Sigmoid colon (tissue), 6 donors: ENCODE measurements at regions not wholly inside any gene's neighbourhood (a gene's known extent, or its start where the extent isn't known, plus 50 kb on each side); places are given as distances from the start of the nearest gene placed in this dataset.

Experiments
- DNase-seq: peaks from one replicate; pipeline ENCODE4 v3.0.0-alpha.2; 2019
- H3K27ac ChIP-seq, 4 donors: fragments of 200-600 bp; sonication (generic); one replicate each; pipeline ENCODE4 v1.5.1; 2016 to 2019; ENCODE audit warnings: mild to moderate bottlenecking in 1 of 4
- H3K27me3 ChIP-seq, 3 donors: fragments of 200-600 bp; sonication (generic); one replicate each; pipeline ENCODE4 v1.5.1; 2019; ENCODE audit warnings: mild to moderate bottlenecking in 1 of 3
- H3K36me3 ChIP-seq, 4 donors: fragments of 200-600 bp; sonication (generic); one replicate each; pipeline ENCODE4 v1.5.1; 2016 to 2019
- H3K4me1 ChIP-seq, 4 donors: fragments of 200-600 bp; sonication (generic); one replicate each; pipeline ENCODE4 v1.5.1; 2017 to 2019
- H3K4me3 ChIP-seq, 4 donors: fragments of 200-600 bp; sonication (generic); one replicate each; pipeline ENCODE4 v1.5.1; 2017 to 2019; ENCODE audit warnings: mild to moderate bottlenecking in 2 of 4, moderate library complexity in 1 of 4
- H3K9me3 ChIP-seq, 4 donors: fragments of 200-600 bp in 3 of 4; sonication (generic) in 3 of 4; one replicate each; pipeline versions ENCODE4 v1.5.1 to v1.6.1; 2013 to 2019
- EP300 ChIP-seq, 4 donors: sonication (generic); formaldehyde crosslinking; IDR thresholded peaks; one replicate each; pipeline ENCODE4 v1.6.1; 2017; ENCODE audit warnings: antibody characterized with exemption in 4 of 4
- POLR2A ChIP-seq, 2 donors: fragments of 450-650 bp; IDR thresholded peaks; one replicate each; pipeline ENCODE4 v1.6.1; 2016; ENCODE audit warnings: antibody characterized with exemption in 2 of 2, mild to moderate bottlenecking in 2 of 2, moderate library complexity in 2 of 2
- POLR2AphosphoS5 ChIP-seq, 4 donors: sonication (generic); formaldehyde crosslinking; IDR thresholded peaks; one replicate each; pipeline ENCODE4 v1.6.1; 2017; ENCODE audit warnings: antibody characterized with exemption in 4 of 4
- WGBS, 2 donors: extraction: QIAGEN DNeasy Blood & Tissue Kit; methylation state at CpG; one replicate each; pipeline ENCODE4 v1.1.7; 2013; 5-methylcytosine and 5-hydroxymethylcytosine counted together
- intact Hi-C: fragments of 100-400 bp; cut with DNase I; formaldehyde crosslinking; loops from one replicate; pipeline ENCODE4 v1.15.1; 2023
- TF ChIP-seq, protein P1 (sequence below), 4 experiments: fragments of 450-650 bp in 3 of 4; fragments of 200-600 bp in 1 of 4; IDR thresholded peaks; one replicate each; pipeline ENCODE4 v1.5.1; 2016 to 2019; ENCODE audit warnings: antibody characterized with exemption in 4 of 4, mild to moderate bottlenecking in 3 of 4, moderate library complexity in 2 of 4
- donor health status: healthy with polysubstance abuse.
- donor health status: healthy.

- no peaks in the 10 kb centered on the region for H3K27me3 ChIP-seq
- no peak for TF ChIP-seq POLR2A (IDR thresholded peaks at IDR 0.05)
- TF ChIP-seq, protein P1, sequence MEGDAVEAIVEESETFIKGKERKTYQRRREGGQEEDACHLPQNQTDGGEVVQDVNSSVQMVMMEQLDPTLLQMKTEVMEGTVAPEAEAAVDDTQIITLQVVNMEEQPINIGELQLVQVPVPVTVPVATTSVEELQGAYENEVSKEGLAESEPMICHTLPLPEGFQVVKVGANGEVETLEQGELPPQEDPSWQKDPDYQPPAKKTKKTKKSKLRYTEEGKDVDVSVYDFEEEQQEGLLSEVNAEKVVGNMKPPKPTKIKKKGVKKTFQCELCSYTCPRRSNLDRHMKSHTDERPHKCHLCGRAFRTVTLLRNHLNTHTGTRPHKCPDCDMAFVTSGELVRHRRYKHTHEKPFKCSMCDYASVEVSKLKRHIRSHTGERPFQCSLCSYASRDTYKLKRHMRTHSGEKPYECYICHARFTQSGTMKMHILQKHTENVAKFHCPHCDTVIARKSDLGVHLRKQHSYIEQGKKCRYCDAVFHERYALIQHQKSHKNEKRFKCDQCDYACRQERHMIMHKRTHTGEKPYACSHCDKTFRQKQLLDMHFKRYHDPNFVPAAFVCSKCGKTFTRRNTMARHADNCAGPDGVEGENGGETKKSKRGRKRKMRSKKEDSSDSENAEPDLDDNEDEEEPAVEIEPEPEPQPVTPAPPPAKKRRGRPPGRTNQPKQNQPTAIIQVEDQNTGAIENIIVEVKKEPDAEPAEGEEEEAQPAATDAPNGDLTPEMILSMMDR (IDR thresholded peaks at IDR 0.05): no peak
- H3K36me3 ChIP-seq: no peaks in the 10 kb centered on the region
- peaks cover 0 to 9% (median 0%) of the 10 kb centered on the region in 4 donors for H3K4me1 ChIP-seq
- intact Hi-C loops: no loop called here
- H3K4me3 ChIP-seq: no peak overlapping the region
- 92% methylated on average over 1 of the region's 1 CpG; no CpG with 5 or more reads in 1 of the 2 donors for WGBS, 2 donors
- DNase-seq: no peak
- H3K9me3 ChIP-seq: no peaks in the 10 kb centered on the region
- H3K27ac ChIP-seq: no peak overlapping the region
Observed at GRCh38 chr7:115479448-115479847, 551.1 kb downstream of the TFEC start.

GRCh38 chr7:115478426-115478825, 552.1 kb downstream of the TFEC start:
- TF ChIP-seq, protein P1 (IDR thresholded peaks at IDR 0.05): no peak
- TF ChIP-seq POLR2AphosphoS5 (IDR thresholded peaks at IDR 0.05) (no peak), EP300 (IDR thresholded peaks at IDR 0.05) (no peak), POLR2A (IDR thresholded peaks at IDR 0.05) (no peak)
- no peak overlapping the region for H3K4me3 ChIP-seq
- intact Hi-C loops: no loop called here
- H3K9me3 ChIP-seq: no peaks in the 10 kb centered on the region
- no peak for DNase-seq
- H3K4me1 ChIP-seq: peaks cover 0 to 9% (median 0%) of the 10 kb centered on the region in 4 donors
- H3K27me3 ChIP-seq: no peaks in the 10 kb centered on the region
- no peak overlapping the region for H3K27ac ChIP-seq
- no peaks in the 10 kb centered on the region for H3K36me3 ChIP-seq

GRCh38 chr7:115477193-115477651, 553.3 kb downstream of the TFEC start:
- Histone ChIP-seq H3K36me3 (no peaks in the 10 kb centered on the region), H3K9me3 (no peaks in the 10 kb centered on the region), H3K27ac (peak overlapping the region in 3 of 4 donors; percentile 61 to 81 (median 71)), H3K4me3 (peak overlapping the region; percentile 38 to 59 (median 53)), H3K27me3 (no peaks in the 10 kb centered on the region), H3K4me1 (peaks cover 0 to 9% (median 0%) of the 10 kb centered on the region in 4 donors)
- WGBS, 2 donors: 2% methylated on average over 30 of the region's 30 CpGs
- intact Hi-C loops: no loop called here
- no peak for DNase-seq
- TF ChIP-seq, protein P1 (IDR thresholded peaks at IDR 0.05): no peak
- no peak for TF ChIP-seq EP300 (IDR thresholded peaks at IDR 0.05)
- TF ChIP-seq POLR2AphosphoS5 (IDR thresholded peaks at IDR 0.05): peak in 1 of 4 donors; percentile 32
- TF ChIP-seq POLR2A (IDR thresholded peaks at IDR 0.05): no peak

GRCh38 chr7:115476671-115477181, 553.8 kb downstream of the TFEC start:
- no peaks in the 10 kb centered on the region for H3K36me3 ChIP-seq
- intact Hi-C loops: no loop called here
- H3K27me3 ChIP-seq: no peaks in the 10 kb centered on the region
- TF ChIP-seq, protein P1 (IDR thresholded peaks at IDR 0.05): no peak
- TF ChIP-seq POLR2A (IDR thresholded peaks at IDR 0.05): no peak
- TF ChIP-seq POLR2AphosphoS5 (IDR thresholded peaks at IDR 0.05): no peak
- no peak for TF ChIP-seq EP300 (IDR thresholded peaks at IDR 0.05)
- H3K4me3 ChIP-seq: peak overlapping the region; percentile 38 to 59 (median 53)
- DNase-seq: no peak
- H3K9me3 ChIP-seq: no peaks in the 10 kb centered on the region
- peak overlapping the region in 3 of 4 donors; percentile 61 to 81 (median 71) for H3K27ac ChIP-seq
- peaks cover 0 to 9% (median 0%) of the 10 kb centered on the region in 4 donors for H3K4me1 ChIP-seq
- WGBS, 2 donors: 10 to 12% methylated on average over 7 of the region's 7 CpGs
